Left colon (tissue), 2 donors: ENCODE measurements at regions not wholly inside any gene's neighbourhood (a gene's known extent, or its start where the extent isn't known, plus 50 kb on each side); places are given as distances from the start of the nearest gene placed in this dataset.
"Not testable (repeated sequence)": the region's sequence is repeated elsewhere in the genome, so short reads cannot be mapped to it uniquely, and the experiment has no call there.

ENCODE experiments used
- ATAC-seq: fragments of 200-7000 bp; cut with Tn5 transposase; one replicate; pipeline ENCODE4 v1.9.1; 2020; ENCODE audit warnings: mild to moderate bottlenecking, moderate library complexity
- DNase-seq, 2 donors: peaks; one replicate each; pipeline ENCODE4 v3.0.0-alpha.2; 2020
- intact Hi-C, 2 donors: fragments of 100-400 bp; cut with DNase I in 1 of 2; cut with micrococcal nuclease in 1 of 2; formaldehyde crosslinking; loops; one replicate each; pipeline versions ENCODE4 v1.11.2 to v1.14.0; 2022; cut with DNase I, micrococcal nuclease
- donor health status: DM: no; HTN: no; CAD: no.
- donor health status: DM: yes; HTN: yes; CAD: no.

DNA sequence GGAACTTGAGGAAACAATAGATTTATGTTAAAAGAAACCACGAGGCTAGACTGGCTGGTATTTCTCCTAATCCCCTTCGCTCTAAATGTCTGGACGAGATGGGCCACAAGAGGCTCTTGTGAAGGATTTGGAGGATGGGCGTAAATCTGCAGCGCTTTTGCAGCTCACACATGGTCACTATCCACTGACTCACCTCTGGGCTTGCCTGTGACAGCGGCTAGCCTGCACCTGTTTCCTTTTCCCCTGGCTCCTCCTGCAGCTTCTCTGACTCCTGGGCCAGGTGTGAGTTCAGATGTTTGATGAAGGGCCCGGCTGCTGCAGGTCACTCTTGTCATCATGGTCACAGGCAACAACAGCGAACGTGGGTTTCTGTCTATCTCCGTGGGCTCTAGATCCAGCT lies 629.4 kb downstream of the CBLN4 start:
- ATAC-seq (no peak), DNase-seq (no peak)
- intact Hi-C loops: loop anchor here in 1 of 2 donors (5.0 kb wide), 1 partner anchor 181 kb away; no protein-coding TSS in a partner anchor

DNA sequence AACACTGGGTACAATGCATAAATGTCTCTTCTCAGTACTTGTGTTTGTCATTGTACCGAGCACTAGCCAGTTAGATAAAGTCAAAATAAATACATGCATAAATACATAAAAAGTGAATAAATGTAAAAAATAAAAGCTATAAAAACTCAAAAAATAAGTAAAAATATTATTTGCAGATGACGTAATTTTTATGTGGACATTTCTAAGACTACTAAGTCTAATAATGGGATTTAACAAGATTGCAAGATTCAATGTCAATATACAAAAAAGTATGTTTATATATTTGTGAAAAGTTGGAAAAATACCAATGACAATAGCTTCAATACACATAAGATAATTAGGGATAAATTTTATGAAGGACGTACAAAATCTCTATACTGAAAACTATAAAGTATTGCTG lies 639.6 kb downstream of the CBLN4 start:
- ATAC-seq (no peak), DNase-seq (no peak)

DNA sequence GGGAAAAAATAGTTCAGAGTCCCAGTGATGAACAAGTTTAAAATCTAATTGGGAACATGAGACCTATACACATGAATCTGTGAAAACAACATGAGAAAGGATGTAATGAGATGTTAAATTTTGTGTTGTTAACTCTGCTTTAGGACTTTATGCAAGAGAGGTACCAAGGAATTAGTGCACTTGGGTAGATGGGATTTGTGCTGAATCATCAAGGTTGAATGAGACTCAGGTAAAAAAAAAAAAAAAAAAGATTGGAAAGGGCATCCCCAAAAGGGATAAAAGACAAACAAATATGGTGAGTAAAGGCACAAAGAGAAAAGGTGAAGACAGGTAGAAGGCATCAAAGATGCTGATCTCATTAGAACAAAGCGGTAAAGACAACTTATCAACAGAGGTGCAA lies 644.4 kb downstream of the CBLN4 start:
- DNase-seq (no peak), ATAC-seq (no peak)
- intact Hi-C loops: no loop called here

More for the DNA sequence above, 639.6 kb downstream of the CBLN4 start:
- intact Hi-C loops: no loop called here

DNA sequence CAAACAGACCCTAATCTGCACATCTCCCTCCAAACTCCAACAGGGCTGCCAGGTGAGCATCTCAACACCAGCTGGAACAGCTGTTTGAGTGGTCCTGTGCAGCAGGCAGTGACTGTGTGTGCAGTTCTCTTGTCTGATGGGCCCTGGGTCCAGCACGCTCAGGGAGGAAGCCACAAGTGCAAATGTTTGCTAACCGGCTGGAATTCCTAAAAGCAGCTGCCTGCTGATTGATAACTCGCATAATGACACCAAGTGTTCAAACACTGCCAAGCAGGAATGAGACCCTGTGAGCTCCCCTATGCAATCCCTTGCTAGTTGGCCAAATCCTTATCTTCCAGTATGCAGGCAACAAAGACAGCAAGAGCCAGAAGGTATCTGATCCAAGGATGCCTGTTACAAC lies 650.6 kb downstream of the CBLN4 start:
- intact Hi-C loops: no loop called here
- DNase-seq: no peak
- ATAC-seq: no peak

DNA sequence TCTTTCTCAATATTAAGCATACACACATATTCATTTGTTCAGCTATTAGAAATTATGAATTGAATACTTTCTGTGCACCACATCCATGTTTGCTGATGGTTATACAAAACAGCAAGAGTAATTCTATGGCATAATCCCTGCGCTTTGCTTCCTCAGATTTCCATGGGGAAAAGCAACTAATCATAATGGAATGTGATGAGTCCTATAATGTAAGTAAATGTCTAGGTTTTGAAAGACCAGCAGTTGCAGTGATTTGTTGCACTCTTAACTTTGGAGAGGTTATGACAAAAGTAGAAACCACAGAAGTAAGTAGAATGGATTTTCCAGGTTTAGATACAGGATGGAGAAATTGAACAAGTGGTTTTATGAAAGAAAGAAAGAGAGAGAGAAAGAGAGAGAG lies 652.1 kb downstream of the CBLN4 start:
- ATAC-seq (no peak), DNase-seq (no peak)
- intact Hi-C loops: no loop called here

DNA sequence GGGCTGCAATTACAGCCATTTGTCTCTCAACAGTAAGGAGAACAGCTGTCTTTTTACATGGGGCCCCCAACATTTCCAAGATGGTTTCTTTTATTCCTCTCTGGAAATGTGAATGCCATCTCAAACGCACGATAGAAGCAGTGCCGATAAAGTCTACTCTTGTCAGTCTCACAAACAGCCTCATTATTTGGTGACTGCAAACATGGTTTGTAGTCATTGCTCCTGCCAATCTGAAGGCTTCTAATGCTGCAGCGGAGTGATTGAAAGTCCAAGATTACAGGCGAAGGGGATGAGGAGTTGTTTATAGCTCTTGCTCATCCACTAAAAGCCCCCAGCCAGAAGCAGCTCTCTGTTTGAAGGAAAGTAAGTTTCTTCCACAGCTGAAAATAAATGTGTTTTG lies 657.1 kb downstream of the CBLN4 start:
- ATAC-seq (no peak), DNase-seq (no peak)
- intact Hi-C loops: no loop called here

DNA sequence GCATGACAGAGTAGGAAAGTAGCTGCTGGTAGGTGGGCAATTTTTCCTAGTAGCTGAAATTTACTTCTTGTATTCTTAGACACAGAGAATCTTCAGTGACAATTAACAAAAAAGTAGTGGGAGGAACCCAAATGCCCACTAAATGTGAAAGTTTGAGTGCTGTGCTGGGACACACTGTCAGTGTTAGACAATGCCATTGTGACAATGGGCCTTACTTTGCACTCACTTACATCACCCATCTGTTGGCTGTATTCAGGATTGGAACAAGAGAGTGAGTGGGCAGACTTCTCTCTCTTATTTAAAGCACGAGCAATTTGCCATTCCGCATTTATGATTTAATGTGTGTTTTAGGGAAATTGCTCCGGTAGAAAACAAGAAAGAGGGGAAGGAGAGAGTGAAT lies 662.5 kb downstream of the CBLN4 start:
- intact Hi-C loops: no loop called here
- ATAC-seq: no peak

DNA sequence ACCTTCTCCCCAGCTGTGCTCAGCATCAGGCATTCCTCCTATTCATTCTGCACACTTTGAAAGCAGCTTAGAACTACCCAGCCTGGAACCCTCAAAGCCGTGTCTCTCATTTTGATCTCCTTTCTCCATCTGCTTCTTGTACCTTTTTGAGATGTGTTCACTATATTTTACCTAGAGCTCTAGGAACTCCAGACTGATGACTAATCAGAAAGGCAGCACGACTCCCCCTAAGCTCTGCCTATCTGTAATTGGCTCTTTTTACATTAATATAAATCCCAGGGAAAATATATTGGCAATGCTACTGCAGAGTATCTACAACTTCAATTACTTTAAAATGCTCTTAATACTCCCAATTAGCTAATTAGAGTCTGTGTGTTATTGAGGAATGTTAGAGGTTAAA lies 671.5 kb downstream of the CBLN4 start:
- DNase-seq (no peak), ATAC-seq (no peak)
- intact Hi-C loops: no loop called here

More for the DNA sequence above, 662.5 kb downstream of the CBLN4 start:
- no peak for DNase-seq

DNA sequence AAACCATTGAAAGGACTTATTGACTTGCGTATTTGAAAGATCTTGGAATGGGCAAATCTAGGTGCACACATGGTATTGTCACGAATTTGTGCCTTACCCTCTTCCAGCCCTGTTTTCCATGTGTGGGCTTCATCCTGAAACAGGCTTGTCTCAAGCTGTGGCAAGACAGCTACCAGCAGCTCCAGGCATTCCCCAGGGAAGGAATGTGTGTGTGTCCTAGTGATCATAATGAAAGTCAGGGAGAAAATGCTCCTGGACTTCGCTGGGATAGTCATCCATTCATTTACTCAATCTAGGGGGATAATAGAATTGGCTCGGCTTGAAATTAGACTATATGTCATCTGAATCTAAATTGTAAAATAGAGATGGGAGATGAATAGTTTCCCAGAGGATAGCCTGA lies 676.2 kb downstream of the CBLN4 start:
- intact Hi-C loops: no loop called here
- ATAC-seq (no peak), DNase-seq (no peak)

DNA sequence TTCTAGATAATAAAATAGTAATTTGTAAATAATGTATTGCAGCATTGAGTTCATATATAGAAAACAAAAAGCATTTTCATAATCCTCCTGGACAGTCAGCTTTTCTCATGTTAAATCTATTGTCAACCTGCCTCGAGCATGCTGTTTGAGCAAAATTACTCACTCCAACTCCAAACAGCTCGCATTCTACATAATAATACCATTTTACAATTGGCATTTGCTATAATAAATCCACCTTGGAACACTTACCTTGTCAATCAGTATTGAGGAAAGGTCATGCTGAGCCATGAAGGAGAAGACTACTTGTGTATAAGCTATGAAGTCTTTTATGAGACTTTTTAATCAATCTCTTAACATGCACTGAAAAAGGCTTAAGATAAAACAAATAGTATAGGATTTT lies 682.6 kb downstream of the CBLN4 start:
- intact Hi-C loops: no loop called here
- ATAC-seq (no peak), DNase-seq (no peak)

DNA sequence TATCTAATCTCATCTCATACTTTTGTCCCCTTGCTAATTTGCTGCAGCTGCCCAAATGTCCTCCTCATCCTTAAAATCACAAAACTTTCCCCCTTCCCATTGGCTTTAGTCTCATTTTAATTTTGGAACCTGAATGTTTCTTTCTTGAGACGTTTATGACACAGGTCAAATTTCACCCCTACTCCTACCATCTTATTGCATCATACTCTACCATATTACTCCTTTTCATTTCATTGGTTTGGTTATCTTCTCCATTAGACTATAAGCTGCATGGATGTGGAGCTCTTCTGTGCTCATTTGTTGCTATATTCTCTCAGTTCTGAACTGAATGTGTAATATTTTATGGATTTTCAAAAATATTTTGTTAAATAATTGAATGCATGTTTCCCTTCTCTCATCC lies 688.6 kb downstream of the CBLN4 start:
- DNase-seq (no peak), ATAC-seq (no peak)
- intact Hi-C loops: no loop called here

DNA sequence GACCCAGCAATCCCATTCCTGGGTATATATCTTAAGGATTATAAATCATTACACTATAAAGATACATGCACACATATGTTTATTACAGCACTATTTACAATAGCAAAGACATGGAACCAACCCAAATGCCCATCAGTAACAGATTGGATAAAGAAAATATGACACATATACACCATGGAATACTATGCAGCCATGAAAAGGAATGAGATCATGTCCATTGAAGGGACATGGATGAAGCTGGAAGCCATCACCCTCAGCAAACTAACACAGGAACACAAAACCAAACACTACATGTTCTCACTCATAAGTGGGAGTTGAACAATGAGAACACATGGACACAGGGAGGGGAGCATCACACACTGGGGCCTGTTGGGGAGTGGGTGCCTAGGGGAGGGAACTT lies 694.5 kb downstream of the CBLN4 start:
- DNase-seq, intact Hi-C loops, ATAC-seq: not testable (repeated sequence)

DNA sequence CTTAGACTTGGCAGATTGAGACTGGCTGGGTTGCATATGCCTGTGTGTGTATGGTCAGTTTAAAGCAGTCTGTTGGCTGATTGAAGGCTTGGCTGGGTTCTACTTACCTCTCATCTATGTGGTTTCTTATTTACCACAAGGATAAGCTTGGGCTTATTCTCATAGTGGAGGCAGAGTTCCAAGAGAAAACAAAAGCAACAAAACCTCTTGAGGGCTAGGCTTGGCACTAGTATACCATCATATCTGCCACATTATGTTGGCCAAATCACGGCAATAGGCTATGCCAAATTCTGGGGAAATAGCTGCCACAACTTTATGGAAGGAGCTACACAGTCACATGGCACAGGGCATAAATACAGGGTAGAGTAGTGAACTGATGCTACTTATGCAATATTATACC lies 714.1 kb downstream of the CBLN4 start:
- ATAC-seq (no peak), DNase-seq (no peak)
- intact Hi-C loops: no loop called here

DNA sequence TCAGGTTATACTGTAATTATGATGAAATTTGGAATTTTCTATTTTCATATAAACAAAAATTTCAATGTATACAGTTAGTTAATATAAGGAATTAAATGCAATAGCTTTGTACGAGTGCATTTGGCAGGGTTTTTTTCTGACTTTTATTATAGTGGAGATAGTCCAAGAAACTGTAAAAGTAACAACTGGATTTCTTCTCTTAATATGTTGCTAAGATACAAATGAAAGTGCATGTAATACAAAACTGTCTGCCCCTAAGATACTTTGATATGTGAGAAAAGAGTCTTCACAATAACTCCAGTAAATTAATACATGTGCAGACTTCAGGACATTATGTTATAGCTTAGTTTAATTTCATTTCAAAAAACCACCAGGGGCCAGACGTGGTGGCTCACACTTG lies 721.4 kb downstream of the CBLN4 start:
- no peak for ATAC-seq

DNA sequence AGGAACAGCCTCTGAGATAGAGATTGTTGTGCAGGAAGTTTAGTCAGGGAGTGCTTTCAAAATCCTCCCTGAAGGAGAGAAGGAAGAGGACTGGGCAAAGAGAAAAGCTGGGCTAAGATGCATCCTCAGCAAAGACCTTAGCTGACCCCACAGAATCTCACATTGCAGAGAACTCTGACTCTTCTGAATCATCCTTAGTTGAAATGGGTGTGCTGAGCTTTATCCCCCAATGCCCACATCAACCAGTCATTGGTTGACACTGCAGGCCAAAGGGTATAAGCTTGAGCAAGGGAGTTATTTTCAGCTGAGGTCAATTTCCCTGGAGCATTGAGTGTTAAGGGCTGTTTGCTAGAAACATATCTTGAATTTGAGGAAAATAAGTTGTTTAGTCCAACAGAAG lies 732.2 kb downstream of the CBLN4 start:
- DNase-seq (no peak), ATAC-seq (no peak)
- intact Hi-C loops: no loop called here

More for the DNA sequence above, 721.4 kb downstream of the CBLN4 start:
- no peak for DNase-seq
- intact Hi-C loops: no loop called here

DNA sequence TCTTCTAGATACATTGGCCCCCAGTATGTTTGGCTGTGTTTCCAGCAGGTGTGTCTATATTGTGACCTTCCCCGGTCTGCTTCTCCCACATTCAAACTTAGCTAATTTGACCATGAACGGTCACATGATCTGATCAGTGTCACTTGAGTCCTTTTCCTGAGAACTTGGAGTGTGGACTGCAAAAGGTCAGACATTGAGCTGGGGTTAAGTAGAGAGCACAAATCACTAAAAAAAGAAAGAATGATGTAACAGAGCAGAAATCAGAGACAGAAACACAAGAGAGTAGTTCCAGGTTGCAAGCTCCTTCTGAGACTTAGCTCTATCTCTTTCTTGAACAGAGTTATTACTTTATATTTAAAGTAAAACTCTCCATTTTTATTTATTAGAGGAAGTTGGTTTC lies 733.9 kb downstream of the CBLN4 start:
- ATAC-seq: no peak
- intact Hi-C loops: no loop called here
- no peak for DNase-seq

DNA sequence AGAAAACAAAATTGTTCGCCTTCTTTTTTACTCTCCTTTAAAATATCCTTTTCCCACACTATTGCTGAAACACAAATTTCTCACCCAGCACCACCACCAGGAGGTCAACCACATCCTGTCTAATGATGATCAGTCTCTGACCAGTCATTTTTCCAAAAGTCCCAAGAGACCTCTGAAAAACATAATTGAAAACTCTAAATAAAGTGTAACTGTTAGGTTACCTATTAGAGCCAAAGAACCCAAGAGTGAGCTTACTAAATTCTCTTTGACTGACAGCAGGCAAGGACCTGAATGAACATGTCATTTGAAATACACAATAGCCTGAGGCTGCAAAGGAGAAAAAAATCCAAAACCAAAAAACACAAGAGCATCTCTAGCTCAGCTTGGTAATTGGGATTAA lies 735.4 kb downstream of the CBLN4 start:
- intact Hi-C loops: no loop called here
- no peak for ATAC-seq
- no peak for DNase-seq

DNA sequence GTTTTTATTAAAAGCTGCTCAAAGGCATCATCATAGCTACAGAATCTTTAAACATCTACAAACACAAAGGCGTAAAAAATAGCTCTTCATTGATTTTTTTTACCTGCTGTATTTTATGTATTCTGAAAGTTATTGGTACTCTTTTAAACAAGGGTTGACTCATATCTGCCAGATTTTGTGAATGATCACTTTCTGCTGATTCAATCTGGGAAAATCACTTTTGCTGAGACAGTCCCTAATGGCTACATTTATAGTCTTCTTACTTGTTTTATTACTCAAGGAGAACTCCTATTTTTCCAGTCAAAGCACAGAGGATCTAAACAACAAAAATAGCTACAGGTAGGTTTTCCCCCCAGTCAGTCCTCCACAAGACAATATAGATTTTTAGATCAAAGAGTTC lies 739.0 kb downstream of the CBLN4 start:
- intact Hi-C loops: no loop called here

DNA sequence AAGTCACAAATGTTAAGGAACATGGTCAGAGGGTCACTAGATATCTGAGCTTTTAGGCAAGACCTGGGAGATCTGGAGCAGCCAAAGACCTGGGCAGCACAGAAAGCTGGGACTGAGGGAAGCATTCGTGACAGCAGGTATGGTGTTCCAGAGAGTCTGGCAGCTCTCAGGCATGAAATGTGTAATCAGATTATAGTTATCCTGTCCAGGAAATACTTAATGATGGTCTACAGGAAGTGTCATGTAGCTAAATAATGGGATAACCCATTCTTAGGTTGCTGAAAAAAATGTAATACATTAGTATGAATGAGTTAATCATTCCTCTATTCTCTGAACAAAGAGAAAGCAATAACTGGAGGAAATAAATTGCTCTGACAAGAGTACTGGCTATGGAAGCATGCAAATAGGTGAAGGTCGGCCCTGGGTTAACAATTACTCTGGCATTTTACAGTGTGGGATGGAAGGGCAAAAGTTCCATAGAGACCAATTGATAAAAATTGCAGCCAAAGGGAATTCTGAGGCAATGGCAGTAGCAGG lies 740.5 kb downstream of the CBLN4 start:
- ATAC-seq (no peak), DNase-seq (no peak)
- intact Hi-C loops: no loop called here

More for the DNA sequence above, 739.0 kb downstream of the CBLN4 start:
- DNase-seq: no peak
- no peak for ATAC-seq

DNA sequence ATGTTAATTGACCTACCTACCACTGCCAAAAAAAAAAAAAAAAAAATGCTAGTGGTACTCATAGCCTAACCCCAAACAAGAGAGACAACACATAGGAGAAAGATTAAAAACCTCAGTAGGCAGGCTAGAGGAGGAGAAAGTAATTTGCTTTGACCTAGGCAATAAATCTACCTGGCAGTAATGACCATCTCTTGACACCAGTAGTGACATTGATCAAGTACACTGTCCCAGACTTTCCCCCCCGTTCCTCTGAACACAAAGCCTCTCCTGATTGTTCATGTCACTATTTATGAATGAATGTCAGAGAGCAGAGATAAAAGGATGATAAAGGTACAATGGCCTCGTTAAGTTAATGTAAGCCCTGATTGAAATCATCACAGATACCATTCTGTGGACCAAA lies 746.8 kb downstream of the CBLN4 start:
- DNase-seq (no peak), ATAC-seq (no peak)
- intact Hi-C loops: no loop called here

DNA sequence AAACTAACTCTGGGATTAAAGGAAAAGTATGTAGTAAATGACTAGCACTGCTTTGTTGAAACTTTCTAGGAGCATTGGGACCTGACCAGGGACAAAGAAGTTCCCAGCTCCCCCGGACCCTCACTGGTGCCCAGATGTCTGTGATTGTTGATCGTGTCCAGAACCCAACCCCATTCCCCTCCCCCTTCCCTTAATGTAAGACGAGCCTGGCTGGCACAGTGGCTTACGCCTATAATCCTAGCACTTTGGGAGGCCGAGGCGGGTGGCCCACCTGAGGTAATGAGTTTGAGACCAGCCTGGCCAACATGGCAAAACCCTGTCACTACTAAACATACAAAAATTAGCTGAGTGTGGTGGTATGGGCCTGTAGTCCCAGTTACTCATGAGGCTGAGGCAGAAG lies 750.3 kb downstream of the CBLN4 start:
- ATAC-seq (no peak), DNase-seq (no peak)
- intact Hi-C loops: no loop called here

DNA sequence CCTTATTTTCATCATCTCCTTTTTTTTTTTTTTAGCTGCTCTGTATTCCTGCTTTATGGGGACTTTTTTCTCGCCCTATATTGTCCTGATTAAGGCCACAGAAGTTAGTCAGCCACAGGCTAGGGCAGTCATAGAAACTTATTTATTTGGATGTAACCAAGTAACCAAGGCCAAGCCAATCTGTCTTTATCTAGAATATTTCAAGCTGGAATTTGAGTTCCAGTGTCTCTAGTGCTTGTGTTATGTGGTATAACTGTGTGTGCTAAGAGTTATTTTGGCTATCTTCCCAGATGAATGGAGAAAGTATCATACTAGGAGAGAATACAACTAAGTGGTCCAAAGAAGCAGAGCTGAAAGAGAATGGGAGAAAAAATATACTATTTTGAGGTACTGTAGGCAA lies 751.5 kb downstream of the CBLN4 start:
- ATAC-seq (no peak), DNase-seq (no peak)
- intact Hi-C loops: no loop called here
